ENCODE measurements at regions not wholly inside any gene's neighbourhood (a gene's known extent, or its start where the extent isn't known, plus 50 kb on each side); places are given as distances from the start of the nearest gene placed in this dataset.
A peak's percentile ranks its signal among the peaks of the same experiment; 100 is the strongest.

DNA sequence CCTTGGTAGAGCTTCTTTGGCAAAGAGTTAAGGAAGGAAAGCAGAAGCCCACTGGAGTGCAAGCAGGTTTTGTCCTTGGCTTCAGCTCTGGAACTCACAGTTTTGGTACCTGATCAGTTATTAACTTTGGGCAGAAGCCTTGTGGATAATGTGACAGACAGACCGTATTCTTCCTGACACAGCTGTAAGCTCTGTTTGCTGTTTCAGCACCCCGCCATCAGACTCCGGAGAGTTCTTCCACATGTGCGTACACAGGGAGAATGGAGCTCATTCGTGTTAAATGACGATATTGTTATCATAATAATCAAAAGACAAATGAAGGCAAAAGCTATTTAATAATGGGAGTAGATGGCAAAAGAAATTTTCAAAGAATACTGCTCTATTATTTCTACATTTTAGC, 155.1 kb upstream of the ARGLU1 start:
- no peak for DNase-seq (ENCODE audit: low read depth in 2 of 2)

DNA sequence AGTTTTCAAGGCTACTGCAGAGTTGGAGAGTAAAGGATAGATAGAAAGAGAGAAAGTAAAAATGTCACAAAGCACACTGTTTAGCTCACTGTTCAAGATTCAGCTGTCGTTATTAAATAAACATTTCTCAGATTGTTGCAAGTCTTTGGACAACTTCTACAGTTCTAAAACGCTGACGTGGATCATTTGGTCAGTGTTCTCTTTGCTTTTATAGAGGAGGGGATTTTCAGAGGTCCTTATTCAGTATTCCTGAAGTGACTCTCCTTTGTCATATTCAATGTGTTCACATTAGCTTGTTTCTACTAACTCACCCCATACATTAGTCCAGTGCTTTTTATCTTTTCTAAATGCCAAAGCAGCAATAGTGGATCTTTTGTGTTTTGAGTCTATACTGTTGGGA, 154.7 kb upstream of the ARGLU1 start:
- no peak for DNase-seq (ENCODE audit: low read depth in 2 of 2)

DNA sequence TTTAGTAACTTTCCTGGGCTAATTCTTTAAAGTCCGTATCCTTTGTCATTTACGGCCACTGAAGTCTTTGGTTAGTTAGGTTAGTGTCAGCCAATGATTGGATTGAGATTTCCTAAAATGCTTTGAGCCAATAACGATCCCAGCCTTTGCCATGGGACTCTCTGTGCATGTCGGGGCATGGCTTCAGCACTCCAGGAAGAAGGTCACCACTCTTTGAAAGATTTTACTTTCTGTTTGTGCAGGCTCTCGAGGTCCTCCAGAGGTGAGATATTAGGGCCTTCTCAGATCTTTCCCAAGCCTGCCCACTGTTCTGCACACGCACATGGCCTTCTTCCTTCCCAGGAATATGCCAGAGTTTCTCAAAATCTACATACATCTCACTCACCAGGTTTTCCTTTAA, 153.7 kb upstream of the ARGLU1 start:
- DNase-seq (ENCODE audit: low read depth in 2 of 2), result no peak

DNA sequence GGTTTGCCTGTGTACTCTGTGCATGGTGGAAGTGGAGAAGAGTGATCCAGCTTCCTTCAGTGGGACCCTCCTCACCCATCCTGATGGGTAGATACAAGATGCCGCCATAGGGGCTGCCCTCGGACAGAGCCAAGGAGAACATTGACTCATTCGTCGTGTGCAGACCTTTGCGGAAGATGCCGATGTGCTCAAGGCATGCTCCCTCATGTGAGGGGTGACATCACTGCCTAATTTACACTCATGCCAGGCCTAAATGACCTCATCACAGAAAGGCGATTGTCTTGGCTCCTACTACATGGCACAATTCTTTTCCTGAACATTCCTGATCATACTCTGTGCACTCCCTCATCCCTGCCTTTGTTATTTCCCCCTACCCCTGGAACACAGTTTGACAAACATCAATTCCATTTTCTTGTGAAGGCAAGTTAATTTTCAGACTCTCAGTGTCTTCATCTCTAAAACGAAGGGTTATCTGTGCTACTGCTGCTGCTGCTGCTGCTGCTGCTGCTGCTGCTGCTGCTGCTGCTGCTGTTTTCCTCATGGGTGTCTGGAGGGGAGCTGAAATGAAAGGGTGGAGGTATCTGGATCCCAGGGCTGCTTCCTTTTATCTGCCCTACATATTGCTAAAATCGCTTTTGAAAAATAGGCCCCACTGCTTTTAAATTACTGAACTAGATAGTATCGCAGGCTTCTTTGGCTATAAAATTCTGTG, 146.5 kb upstream of the ARGLU1 start:
- no peak for DNase-seq (ENCODE audit: low read depth in 2 of 2)

DNA sequence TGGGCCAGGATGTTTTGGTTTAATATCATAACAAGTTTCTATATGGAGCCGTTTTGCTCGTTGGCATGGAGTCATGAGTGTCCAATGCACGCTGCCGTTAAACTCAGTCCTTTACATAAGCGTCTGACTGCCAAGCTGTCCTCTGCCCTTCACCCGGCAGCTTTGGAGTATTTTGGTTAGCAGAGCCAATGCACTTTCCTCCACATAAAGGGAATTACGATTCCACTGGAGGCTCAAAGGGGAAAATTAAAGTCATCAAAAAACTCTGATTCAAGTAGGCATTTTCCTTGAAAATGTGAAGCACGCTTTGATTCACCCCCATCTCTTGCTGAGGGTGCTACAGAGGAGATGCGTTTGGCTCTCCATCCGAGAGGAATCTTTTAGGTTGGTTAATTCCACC, 144.4 kb upstream of the ARGLU1 start:
- no peak for DNase-seq (ENCODE audit: low read depth in 2 of 2)

DNA sequence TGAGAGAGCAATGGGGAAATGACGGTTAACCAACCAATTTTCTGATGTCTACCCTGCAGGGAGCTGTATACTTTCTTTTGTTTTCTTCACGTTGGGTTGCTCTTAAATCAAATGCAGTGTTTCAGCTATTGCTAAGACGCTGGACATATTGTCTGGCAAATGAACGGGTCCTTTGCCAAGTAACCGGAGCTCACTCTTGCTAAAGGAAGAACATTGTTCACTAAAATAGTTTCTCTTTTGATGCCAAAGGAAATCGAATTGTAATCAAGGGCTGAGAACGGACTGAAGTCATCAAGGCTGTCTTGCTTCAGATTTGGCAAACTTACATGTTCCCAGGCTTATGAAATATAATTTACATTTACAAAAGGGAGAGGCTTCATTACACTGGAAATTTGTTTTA, 142.3 kb upstream of the ARGLU1 start:
- no peak for DNase-seq (ENCODE audit: low read depth in 2 of 2)

DNA sequence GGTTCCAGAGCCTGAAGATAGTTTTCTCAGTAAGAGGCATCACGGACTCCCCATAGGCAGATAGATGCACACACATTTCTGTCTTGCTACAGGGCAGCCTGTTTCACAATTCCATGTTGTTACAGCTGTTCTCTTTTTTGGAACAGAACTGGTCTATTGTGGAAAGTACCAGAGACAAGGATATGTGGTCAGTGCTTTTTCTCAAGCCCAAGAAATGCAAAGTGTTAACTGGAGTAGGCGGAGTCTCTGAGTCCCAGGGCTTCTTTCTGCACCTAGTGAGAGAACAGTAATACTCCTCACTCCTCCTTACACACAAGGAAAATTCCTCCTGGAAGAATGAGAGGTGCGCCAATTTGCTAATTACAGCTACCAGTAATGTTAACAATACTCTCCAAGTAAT, 141.6 kb upstream of the ARGLU1 start:
- DNase-seq (ENCODE audit: low read depth in 2 of 2), result no peak

DNA sequence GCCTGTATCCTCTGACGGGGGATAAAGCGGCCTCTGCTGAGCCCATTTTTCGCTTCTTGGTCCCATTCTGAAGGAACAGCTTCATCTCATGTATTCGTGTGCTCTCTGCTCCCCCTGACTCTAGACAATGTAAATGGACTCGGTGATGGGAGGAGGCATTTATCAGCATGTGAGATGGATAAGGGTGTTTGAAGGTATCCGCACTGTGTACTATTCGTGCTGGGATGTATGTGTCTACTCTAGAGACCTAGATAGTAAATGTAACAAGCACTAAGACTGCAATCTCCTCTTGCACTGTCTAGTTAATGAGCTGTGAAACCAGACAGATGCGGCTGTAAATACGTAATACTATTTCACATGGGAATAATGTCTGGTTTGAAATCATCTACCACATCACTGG, 134.6 kb upstream of the ARGLU1 start:
- DNase-seq (ENCODE audit: low read depth in 2 of 2), result no peak

DNA sequence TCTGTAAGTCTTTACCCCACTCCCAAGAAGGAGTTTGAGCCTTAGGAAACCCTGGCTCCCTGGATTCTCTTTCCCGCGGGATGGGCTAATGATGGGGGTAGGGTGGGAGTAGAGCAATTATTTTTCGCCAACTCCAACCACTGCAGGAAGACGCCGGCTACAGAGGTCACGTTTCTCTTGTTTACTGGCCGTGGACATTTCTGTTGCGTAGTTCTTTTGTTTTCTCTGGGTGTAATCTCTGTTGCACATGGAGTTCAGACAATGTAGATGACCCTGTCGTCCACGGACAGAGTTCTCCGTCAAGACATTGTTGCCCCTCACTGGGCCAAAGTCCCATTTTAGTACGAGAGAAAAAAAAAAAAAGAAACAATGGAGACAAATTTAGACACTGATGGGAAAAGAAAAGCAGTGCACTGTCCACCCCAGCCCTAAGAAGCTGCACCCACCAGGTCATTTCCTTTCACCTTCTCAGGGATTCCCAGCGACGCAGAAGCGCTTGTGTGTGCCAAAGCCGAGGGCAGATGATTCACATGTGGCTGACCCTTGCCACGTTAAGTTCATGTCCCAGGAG, 133.9 kb upstream of the ARGLU1 start:
- DNase-seq (ENCODE audit: low read depth in 2 of 2), result no peak

DNA sequence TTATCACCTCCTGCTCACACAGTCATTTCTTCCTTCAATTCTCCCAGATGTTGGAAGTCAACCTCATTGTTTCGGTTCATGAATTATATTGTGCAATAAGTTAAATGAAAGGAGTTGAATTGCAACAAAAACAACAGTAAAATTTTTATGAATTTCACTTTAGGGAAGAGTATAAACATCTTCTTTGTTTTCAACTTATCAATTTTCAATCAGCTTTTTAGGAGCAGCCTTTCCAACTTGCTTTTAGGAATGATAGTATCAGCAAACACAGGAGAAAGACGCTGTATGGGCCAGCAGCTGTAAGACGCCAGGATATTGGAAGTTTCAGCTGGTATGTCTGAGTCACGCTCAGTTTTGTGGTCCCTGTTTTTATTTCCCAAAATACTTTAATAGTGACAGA, 132.5 kb upstream of the ARGLU1 start:
- DNase-seq (ENCODE audit: low read depth in 2 of 2), result peak; percentile 4 to 8

DNA sequence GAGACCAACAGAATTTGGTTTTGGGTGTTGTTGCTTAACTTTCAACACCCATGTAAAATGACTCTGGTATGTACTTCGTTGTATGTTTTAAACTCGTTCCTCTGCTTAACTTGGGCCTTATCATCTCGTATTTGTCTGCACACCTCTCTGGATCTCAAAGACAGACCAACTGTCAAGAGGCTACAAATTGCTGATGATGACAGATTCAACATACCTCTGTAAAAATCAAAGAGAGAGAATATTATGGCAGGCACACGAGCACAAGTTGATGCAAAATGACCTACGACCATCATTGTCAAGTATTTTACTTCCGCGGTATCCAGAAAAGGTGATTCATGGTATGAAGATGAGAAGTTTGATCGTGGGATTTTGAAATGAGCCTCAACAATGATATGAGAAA, 132.1 kb upstream of the ARGLU1 start:
- DNase-seq (ENCODE audit: low read depth in 2 of 2), result no peak

DNA sequence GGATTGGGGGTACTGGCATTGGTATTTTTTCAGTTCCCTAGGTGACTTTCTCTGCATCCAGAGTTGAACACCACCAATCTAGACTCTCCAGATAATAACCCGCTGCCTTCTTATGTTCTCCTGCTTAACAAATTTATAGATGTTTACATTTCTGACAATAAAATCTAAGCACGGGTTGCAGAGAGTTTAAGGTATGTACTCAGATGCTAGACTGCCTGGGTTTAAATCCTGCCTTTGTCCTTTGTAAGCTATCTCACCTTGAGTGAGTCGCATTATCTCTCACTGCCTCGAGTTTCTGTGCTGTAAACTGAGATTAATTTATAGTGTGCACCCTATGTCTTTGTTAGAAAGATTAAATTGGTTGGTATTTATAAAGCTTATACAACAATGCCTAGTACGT, 131.4 kb upstream of the ARGLU1 start:
- DNase-seq (ENCODE audit: low read depth in 2 of 2), result no peak

DNA sequence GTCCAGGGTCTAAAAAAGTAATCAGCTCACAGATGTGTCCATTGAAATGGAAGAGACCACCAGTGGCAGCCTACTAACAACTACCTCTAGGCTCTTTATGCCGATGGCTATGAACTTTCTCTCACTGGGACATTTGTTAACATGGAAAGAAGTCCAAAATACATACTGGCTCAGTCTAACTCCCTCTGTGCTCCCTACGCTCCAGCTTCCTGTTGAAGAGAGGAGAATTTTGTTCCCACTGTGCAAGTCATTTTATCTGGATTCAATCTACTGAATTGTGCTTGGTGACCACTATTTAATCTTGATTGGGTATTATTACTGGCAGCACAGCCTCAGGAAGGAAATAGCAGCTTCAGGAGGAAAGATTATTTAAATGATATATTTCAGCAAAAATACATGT, 128.8 kb upstream of the ARGLU1 start:
- no peak for DNase-seq (ENCODE audit: low read depth in 2 of 2)

DNA sequence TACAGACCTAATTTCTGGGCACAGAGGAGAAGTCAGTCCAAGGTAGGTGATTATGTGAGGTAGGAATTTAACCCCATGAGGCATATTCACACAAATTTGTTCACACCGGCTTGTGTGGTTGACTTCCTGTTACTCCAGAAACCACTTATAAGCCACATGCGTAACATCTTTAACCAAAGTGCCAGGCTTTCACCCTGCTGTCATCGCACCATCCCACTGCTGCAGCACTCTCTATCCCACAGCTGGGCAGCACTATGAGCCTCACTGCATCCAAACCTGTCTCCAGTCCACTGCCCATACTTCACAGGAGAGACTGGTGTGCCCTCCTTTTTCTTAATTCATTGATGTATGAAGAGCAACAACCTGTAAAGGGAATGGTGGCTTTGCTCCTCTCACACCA, 128.2 kb upstream of the ARGLU1 start:
- DNase-seq (ENCODE audit: low read depth in 2 of 2), result no peak

DNA sequence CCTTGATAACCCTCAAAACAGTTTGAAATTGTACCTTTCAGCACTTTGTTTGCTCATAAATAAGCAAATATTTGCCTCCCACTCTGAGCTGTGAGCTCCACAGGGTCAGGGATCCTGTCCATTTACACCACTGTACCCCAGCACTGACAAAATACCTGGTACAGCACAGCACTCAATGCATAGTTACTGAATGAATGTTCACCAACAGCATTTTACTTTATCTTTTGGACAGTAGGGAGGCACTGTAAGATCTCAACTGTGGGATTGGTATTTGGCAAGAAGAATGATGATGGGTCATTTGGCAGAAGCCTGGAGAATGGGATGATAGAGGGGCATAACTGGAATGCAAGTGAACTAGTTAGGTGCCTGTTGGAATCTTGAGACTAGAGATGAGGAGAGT, 127.2 kb upstream of the ARGLU1 start:
- DNase-seq (ENCODE audit: low read depth in 2 of 2), result no peak

DNA sequence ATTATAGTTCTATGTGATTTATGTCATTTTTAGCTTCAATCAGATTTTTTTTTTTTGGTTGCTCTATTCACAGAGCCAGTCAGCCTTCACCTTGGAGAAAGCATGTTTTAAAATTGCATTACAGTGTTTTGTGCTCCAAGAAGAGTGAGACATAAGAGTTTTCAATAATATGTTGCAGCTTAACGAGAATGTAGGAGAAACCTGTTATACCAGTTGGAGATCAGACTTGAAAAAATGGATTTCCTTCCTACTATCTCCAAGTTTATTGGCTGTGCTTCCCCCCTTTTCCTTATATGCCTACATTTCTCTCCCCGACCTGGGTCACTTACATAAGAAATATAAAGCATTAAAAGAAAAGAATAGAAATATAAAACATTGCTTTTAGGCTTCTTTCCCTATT, 123.9 kb upstream of the ARGLU1 start:
- no peak for DNase-seq (ENCODE audit: low read depth in 2 of 2)

DNA sequence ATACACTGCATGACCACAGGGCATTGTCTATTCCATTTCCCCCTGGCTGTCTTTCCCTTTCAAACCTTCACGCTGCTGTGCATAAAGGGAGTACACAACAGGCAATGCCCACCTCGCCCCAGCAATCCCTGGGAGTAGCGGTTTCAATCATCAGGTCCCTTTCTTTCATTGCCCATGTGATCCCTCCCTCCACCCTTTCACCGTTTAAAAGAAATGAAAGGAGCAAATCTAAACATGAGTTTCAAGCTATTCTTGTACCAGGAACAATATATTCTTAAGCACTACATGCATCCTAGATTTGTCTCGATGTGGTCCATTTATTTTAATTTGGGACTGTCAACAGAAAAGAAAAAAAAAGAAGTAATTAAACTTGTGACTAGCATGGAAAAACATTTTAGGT, 123.4 kb upstream of the ARGLU1 start:
- DNase-seq (ENCODE audit: low read depth in 2 of 2), result no peak

DNA sequence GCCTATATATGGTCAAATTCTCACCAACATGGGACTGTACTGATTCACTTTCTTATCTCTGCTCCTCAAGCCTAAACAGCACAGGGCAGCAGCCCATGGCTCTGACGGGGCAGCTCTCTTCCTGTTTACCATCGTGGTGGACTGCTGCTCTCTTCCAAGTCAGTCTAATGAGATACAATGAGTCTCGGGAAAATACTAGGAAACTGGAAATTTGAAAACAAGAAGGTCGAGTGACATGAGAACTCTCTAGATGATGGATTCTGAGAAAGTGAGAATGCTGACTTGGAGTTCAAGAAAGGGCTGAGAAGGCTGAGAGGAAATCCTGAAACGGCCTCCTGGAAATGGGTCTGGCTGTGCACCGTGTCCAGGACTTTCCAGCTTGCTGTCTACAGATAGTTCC, 122.8 kb upstream of the ARGLU1 start:
- DNase-seq (ENCODE audit: low read depth in 2 of 2), result no peak

DNA sequence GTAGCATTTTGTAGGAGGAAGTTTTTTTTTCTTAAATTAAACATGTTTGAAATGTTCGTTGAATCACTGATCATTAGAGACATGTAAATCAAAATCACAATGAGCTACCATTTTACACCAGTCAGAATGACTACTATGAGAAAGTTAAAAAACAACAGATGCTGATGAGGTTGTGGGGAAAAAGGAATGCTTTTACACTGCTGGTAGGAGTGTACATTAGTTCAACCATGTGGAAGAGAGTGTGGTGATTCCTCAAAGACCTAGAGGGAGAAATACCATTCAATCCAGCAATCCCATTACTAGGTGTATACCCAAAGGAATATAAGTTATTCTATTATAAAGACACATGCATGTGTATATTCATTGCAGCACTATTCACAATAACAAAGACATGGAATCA, 122.0 kb upstream of the ARGLU1 start:
- no peak for DNase-seq (ENCODE audit: low read depth in 2 of 2)

DNA sequence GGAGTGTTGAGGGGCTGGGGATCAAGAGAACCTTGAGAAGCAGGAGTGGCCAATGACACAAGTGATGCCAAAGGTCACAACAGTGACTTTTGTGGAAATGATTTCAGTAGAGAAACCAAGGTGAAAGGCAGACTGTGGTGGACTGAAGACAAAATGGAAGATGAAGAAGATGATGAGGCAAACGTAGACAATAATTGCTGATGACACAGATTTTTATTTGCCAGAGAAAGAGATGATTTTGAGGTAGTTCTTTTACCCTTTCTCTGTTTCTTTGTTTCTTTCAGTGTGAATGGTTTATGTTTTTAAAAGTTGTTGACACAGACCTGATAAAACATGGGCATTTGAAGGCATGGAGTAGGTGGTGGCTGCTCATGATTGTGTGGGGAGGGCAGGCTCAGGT, 121.0 kb upstream of the ARGLU1 start:
- no peak for DNase-seq (ENCODE audit: low read depth in 2 of 2)

DNA sequence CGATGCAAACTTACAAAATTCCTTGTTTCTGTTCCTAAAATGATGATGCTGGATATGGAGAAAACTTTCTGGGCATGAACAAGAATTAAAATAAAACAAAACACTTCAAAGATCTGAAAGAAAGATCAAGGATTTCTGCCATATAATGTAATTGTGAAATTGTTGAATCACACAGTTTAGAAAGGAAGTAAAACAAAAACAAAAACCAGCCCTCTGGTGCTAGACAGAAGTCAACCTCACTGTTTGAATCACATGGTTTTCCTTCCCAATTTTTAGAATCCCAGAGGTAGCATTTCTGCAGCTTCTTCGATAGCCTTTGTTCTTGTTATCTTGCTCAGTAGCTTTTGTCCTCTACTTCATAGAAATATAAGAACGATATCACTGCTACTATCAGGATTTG, 118.2 kb upstream of the ARGLU1 start:
- no peak for DNase-seq (ENCODE audit: low read depth in 2 of 2)

DNA sequence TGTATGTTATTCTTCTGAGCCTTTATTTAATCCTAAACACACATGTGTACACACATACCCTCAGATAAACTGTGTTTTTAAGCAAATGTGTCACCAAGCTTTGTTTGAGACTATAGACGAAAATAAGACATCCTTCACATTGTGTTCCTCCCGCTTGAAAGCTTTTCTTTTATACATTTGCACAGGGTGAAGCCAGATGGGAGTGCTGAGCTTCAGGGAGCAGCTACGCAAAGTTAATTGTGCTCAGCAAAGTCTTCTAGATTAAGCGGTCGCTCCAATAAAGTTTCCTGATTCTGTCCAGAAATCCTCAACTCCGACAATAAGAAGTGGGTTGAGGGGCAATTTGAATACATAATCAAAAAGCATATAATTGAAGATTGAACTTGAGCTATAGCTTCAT, 117.2 kb upstream of the ARGLU1 start:
- DNase-seq (ENCODE audit: low read depth in 2 of 2), result no peak

DNA sequence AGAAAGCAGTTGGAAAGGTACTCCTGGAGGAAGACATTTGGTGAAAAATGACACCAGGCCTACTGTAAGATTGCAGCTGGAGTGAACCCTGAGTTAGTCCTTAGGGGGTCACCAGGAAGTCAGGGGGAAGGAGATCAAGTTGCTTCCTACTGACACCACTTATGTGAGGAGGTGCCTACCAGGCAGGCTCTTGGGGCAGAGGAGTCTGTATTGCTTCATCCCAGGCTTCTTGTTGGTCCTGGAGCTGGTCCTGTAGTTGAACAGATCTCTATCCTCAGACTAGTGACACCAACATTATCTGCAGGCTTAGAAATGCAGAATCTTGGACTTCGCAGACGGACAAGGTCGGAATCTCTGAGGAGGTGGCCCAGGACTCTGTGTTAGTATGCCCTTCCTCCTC, 116.0 kb upstream of the ARGLU1 start:
- no peak for DNase-seq (ENCODE audit: low read depth in 2 of 2)

DNA sequence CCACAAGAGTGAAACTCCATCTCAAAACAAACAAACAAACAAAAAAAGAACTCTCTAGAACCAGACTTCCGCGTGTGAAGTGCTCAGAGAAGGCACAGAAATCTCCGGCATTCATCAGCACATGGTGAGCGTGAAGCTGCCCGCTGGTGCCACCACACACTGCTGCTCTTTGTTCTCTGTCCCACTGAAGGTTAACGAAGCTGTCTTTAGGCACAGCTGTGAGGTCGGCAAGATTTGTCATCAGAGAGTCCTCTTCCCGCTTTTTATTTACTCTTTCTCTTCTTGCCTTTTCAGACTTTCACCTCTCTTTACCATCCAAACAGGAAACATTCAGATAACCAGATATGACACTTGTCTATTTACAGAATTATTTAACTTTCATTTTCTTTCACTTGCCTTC, 115.2 kb upstream of the ARGLU1 start:
- DNase-seq (ENCODE audit: low read depth in 2 of 2), result no peak

Measured in fibroblast of skin of left quadriceps (primary cell).